GM18868 (cell line): ENCODE measurements at regions not wholly inside any gene's neighbourhood (a gene's known extent, or its start where the extent isn't known, plus 50 kb on each side); places are given as distances from the start of the nearest gene placed in this dataset.

Experiments
- ATAC-seq: cut with Tn5 transposase; IDR thresholded peaks from one replicate; pipeline ENCODE4 v1.9.1; 2021; ENCODE audit warnings: mild to moderate bottlenecking, moderate library complexity; ENCODE audit not compliant: unreplicated experiment

DNA sequence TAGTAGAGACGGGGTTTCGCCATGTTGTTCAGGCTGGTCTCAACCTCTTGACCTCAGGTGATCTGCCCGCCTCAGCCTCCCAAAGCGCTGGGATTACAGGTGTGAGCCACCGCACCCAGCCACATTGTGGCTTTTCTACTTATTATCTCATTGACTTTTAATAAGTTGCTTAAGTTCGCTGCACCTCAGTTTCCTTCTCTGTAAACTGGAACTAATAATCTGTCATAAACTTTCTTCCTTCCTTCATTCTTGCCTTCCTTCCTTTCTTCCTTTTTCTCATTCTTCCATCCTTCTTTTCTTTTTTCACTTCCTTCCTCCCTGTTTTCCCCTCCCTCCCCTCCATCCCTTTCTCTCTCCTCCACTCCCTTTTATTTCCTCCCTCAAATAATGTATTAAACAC is 192.2 kb downstream of the MAF start:
- ATAC-seq: no peak

DNA sequence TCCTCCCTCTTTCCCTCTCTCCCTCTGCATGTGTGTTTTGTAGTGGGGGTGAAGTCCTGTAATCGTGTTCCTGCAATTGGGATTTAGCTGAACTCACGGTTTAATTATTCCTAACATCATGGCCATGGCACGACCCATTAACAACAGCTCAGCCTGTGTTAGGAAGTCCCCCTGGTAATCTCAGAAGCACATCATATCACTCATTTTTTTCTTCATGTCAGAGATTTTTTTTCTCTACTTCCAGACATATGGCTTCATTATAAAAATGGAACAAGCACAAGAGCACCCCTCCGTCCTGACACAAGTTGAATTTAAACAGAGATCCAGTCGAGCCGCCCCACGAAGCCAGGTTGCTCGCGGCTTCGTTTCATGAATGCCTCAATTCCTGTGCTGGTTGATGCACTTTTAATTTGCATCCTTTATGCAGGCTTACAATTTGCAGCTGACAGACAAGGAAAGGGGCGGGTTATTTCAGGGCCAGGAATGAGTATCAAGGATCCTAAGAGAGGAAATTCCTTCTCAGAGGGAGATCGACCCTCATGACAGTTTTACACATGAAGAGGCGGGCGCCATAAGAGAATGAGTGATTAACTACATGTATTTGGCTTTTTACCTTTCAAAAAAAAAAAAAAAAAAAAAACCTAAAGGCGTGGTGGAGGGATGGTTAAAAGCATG is 192.9 kb downstream of the MAF start:
- ATAC-seq: no peak

DNA sequence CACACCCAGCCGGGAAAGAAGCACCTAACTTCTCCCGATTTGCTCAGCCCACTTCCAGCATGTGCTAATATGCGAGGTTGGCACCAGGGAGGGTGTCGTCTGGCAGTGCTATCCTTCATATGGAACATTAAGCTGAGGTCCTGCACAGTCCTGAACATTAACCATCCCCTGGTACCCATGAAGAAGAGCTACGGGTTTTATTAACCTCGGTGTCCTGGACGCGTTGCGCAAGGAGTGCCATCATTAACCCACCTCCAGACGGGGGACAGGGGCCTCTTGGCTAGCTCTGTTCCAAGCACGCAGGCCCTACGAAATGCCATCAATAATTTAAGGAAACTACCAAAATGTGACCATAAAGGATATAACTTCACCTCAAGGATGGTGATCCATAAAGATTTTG is 193.5 kb downstream of the MAF start:
- no peak for ATAC-seq

DNA sequence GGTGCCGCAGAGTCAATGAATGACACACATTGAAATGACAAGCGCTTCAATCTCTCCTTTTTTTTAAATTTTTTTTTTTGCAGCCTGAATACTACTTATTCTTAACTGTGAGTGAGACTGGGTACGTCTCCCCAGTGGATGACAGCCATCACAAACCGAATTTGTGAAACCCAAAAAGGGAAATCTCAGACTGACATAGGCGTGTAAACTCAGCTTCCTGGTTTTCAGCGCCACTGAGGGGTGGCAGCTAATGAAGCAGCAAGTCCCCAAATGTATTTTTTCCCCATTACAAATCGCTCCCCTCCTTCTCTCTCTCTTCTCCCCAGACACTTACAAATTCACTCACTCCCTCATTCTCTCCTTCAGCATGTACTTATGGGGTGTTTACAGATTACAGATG is 196.0 kb downstream of the MAF start:
- no peak for ATAC-seq

DNA sequence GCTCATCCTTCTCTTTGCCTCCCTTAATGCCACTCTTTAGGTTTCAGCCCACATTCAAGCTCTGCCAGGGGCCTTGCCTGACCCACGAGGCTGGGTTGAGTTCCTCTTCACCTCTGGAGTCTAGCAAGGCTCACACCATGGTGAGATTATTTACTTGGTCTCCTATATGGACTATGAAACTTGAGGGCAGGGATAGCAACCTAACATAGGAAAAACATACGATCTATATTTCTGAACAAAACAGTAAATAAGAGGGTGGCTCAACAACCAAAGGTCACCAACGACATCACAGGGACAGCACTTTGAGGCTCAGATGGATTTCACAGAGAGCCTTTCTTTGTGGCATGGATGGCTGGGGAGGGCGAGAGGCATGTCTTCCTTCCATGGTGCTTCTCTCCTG is 197.0 kb downstream of the MAF start:
- no peak for ATAC-seq

DNA sequence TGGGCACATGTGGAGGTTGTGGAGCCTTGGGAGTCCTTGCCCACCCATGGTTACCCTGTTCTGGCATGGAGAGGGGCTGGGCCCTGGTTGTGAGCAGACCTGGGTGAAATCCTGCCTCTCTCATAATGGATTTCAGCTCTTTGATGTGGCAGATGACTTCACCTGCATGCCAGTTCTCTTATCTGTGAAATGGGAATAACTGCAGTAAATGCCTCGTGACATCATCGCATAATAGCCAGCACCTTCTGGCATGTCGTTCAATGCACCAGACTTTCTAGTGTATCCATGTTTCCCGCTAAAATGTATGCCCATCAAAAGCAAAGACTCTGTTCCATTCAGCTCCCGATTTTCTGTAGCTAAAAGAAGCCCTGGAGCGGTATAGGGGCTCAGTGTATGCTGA is 197.6 kb downstream of the MAF start:
- ATAC-seq: no peak

DNA sequence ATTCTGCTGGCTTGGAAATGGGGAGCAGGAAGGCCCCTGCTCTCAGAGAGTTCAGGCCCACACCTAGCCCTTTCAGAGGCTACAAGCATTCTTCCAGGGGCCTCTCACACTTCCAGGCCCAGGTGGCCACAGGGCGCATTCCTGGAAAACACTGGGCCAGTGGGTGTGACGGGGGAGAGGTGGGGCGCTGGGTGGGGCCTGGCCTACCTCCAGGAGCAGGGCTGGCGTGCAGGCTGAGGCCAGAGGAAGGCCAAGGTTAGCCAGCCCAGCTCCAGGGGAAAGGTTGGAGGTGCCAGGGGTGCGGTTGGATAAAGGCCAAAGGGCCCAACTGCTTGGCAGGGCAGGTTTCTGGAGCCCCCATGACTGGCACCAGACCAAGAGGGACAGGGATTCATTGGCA is 198.2 kb downstream of the MAF start:
- no peak for ATAC-seq

DNA sequence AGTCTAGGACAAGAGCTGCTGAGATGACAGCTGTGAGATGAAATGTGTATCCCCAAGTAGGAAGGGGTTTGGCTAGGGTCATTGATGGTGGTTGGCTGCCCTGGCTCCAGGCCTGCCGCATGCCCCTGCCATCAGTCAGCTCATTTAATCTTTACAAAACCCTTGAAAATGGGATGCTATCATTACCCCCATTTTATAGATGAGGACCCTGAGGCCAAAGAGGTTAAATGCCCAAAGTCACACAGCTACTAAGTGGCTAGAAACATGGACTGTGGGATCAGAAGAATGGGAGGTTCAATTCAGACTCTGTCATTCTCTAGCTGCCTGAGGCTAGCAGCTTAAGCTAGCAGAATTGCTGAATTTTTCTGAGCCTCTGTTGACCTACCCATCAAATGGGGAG is 198.8 kb downstream of the MAF start:
- ATAC-seq: no peak

DNA sequence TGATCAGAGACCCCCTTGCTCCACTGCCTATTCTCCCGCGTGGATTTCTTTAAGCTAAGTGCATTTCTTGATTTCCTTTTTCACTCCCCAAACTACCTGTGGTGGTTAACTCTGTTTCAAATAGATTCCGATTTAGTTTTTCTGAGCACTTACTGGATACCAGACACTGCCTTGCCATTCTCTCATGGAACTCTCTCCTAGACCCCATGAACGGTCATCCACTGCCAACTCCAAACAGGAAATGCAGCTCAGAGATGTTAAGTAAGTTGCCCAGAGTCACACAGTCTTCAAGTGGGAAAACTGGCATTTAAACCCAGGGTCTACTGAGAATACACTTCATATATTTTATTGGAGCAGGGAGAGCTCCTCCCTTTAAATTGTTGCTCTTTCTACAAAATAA is 199.4 kb downstream of the MAF start:
- no peak for ATAC-seq

DNA sequence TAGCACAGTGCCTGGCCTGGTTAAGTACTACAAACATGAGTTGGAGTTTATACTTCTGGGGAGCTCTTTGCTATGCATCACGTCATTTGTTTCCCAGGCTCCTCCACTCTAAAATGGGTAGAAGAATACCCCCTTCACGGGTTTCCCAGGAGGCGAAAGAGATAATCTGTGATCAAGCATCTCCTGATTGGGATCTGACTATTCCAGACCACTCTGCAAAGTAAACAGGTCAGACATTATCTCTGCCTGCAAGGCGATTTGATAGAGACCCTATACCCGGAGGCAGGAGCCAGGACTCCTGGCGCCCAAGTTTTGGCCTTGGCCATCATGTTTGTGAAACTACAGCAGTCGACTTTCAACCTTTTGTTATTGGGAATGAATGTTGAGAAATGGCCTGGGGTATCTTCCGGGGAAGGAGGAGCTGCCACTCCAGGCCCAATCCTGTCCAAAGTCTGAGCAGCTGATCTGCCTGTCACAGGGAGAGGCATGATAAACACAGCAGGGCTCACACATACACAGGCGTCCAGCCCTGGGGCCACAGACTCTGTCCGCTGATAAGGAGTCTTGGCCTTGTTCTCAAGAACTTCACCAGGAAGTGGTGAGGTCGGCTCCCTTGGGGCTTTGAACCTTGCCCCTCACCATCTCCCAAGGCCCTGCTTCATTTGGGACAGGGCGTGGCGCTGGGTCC is 199.9 kb downstream of the MAF start:
- no peak for ATAC-seq

DNA sequence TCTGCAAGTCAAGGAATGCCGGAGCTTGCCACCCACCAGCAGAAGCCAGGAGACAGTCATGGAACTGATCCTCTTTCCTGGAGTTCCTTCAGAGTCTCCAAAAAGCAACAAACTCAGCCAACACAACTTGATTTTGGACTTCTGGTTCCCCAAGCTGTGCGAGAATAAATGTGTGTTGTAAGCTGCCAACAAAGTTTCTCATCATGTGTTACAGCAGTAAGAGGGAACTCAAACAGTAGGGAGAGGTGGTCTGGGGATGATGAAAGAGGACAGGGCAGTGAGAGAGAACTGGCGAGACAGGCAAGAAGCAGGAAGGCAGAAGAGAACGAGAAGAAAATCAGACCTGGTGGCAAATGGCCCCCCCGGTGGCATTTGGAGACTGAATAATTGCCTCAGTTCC is 204.9 kb downstream of the MAF start:
- ATAC-seq: no peak

DNA sequence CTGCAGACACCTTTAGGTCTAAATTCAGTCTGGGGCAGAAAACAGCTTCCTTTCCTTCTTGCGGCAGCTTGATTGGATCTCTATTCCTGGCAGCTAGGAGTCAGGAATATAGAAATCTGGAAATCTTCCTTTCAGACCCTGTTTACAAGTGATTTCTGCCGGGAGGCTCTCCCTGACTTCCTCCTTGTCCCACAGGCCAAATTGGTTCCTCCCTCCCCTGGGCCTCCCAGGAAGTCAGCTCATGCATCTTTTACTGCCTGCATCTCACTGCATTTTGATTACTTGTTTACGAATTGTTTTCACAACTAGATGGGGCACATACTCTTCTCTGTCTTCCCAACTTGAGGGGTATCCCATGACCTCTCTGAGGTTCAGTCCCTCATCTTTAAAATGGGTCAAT is 206.3 kb downstream of the MAF start:
- ATAC-seq: no peak

DNA sequence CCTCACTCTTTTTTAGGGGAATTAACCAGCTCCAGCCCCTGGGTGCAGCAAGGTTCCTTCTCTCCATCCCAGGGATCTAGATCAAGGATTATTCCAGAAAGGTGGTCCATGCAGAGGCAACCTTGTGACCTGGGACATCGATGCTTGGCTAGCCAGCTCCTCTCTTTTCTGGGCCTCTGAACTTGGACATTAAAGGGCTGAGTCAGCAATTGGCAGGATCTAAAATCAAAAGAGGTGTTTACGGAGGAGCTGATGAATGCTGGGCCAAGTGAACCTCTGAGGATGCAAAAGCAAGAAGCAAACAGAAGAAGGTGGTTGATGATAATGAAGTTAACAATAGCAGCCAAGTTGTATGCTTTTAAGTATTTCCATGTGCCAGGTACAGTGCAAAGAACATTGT is 207.0 kb downstream of the MAF start:
- ATAC-seq: no peak

DNA sequence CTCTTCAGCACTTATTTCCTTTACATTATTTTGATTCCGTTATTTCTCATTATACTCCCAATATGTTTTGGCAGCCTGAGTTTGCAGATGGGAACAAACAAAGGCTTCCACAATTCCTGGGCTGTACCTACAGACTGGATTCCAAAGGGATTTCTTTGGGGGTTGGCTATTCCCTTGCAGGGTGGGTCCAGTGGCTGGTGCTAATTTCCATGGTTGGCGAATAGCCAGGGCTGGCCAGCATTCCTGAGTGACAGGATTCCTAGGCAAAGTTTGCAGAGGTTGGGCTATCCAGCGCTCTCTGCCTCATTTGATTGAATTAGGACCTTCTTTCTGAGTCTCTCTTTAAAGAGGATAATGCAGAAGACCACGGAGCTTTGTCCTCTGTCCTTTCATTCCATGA is 207.4 kb downstream of the MAF start:
- ATAC-seq: no peak

DNA sequence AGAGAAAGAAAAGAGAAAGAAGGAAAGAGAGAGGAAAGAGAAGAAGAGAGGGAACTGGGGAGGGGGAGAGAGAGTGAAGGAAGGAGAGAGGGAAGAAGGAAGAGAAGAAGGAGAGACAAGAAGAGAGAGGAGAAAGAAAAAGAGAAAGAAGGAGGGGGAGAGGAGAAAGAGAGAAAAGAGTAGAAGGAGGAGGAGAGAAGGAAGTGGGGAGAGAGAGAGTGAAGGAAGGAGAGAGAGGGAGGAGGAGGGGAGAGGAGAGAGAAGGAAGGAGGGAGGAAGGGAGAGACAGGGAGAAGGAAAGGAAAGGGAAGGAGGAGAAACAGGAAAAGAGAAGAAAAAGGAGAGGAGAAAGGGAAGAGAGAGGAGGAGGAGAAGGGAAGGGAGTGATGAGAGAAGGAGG is 208.5 kb downstream of the MAF start:
- no peak for ATAC-seq

DNA sequence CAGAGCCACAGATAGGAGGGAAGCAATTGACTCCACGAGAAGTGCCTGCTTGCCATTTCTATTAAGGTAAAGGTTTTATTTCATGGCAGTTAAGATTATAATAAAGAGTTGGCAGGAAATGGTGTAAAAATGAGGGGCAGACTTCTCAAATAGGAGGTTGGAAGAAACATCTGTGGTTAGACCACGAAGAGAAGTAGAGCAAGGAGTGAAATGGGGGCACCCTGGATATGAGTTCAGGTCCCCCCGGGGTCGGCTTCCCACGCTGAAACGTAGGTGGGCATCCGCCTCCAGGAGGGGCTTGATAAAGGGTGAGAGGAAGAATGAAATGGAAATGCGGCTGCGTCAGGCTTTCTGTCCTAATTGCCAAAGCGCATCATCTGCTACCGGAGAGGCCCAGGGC is 209.1 kb downstream of the MAF start:
- no peak for ATAC-seq

DNA sequence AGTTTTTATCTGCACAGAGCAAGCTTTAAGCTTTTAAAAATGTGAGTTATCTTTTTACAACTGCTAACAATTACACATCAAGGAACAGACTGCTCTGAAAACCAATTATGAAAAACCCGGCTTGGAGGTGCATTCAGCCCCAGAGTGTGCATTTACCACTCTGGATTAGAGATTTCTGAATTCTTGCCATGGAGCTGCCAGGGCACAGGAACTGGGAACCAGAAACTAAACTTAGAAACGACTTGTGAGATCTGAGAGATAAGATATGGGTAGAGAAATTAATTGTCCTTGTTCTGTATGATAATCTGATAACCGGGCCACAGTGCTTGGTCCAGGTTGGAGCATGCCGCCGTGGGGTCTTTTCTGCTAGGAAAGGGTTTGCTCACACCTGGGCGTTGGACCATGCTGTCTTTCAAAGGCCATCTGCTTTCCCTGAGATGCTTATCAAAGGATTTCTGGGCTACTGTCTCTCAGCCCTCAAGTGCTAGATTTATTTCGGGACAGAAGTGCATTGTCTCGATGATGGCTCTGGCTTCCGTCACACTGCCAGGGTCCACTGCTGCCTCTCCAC is 210.0 kb downstream of the MAF start:
- no peak for ATAC-seq

DNA sequence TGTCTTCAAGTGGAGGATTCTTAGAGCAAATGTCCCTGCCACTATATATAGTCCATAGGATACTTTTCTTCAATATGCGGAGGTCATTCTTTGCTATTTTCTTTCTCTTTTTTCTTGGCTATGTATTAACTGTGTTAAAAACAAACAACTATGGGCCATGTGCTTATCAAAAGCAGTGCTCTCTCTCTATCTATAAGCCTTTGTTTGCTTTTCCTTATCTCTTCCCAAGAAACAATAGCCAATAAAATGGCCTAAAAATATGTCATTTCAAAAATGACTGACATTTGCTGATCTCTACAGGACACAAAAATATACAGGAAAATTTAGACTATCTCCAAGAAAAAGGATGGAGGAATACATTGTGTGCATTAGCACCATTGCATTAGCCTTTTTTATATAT is 212.1 kb downstream of the MAF start:
- no peak for ATAC-seq

DNA sequence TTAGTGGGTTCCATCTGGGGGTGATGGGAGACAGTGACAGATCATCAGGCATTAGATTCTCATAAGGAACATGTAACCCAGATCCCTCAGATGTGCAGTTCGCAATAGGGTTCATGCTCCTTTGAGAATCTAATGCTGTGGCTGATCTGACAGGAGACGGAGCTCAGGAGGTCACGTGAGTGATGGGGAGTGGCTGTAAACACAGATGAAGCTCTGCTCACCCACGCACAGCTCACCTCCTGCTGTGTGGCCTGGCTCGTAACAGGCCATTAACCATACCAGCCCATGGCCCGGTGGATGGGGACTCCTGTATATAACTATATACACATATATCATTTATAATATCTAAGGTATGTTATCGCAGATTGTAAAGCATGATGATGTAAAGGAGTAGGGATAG is 214.2 kb downstream of the MAF start:
- no peak for ATAC-seq

DNA sequence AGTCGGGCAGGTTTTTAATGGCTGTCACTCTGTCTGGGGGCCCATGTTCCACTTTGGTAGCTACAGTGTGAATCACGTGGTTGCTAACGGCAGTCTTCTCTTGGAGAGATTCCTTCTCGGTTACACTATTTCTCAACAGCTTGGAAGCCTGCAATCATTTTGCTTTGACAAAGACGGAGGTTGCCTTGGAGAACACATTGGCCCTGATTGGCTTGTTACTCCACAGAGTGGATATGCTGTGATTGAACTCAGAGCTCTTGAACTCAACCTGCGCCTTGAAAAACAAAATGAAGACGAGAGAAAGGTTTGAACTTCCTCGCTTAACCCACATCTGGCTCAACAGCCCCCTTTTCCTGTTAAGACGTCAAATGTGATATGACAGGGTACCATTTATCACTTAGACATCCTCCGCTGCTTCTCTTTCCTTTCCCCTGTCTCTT is 218.9 kb downstream of the MAF start:
- ATAC-seq: no peak

DNA sequence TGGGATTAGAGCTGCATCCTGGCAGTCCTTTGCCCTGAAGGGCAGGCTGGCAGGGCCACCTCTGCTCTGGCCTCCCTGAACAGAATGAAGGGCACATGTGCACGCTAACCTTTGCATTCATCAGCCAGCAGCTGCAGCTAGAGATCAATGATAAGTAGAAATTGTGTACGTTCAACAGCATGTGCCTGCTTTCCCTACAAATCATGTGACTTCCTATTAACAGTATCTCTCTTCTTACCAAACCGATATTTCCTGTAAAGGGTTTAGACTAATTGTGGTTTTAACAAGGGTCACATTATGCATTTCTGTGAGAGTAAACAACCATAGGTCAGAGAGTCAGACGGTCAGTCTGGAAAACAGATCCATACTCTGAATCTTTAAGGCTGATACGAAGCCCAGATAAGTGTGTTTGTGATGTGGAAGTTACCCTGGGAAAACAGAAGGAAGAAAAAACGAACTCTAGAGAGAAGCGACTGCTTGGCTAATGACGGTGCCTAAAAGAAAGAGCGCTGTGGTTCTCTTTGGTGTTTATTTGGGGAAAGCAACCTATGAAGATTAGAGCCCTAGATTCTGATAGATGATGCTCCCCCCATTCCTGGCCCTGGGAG is 219.4 kb downstream of the MAF start:
- no peak for ATAC-seq

DNA sequence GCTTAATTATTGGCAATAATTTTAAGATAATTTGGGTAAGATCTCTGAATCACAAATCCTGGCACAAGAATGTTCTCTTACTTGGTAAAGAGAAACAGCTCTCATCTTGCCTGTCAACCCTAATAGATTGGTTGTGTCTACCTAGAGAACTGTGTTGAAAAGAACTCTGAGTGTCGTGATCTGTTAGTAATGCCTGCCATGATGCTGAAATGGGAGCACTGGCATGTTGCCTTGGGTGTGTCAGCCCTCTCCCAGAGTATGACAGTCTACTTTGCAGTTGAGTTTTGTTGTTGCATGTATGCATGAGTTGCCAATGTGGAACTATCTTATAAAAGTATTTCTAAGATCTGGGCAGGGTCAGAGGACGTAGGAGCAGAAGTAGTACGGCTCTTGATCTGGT is 221.4 kb downstream of the MAF start:
- no peak for ATAC-seq
